Activated naive CD4-positive, alpha-beta T cell treated with anti-CD3 and anti-CD28 coated beads for 36 hours (primary cell): ENCODE measurements at regions not wholly inside any gene's neighbourhood (a gene's known extent, or its start where the extent isn't known, plus 50 kb on each side); places are given as distances from the start of the nearest gene placed in this dataset.

ENCODE experiments used
- CTCF ChIA-PET: fragments of 350-600 bp; sonication (Branson Sonifier 250); formaldehyde crosslinking; loops from one replicate; lab custom pipeline; 2021; ENCODE audit warnings: antibody characterized with exemption; lab: Charles Lee
- DNase-seq: peaks from one replicate; pipeline ENCODE4 v3.0.0-alpha.2; 2020
- H3K27ac Mint-ChIP-seq: one replicate; pipeline ENCODE4 v1.8.0; 2021; ENCODE audit warnings: mild to moderate bottlenecking, mixed read lengths
- H3K27me3 Mint-ChIP-seq: one replicate; pipeline ENCODE4 v1.8.0; 2021; ENCODE audit warnings: low read depth, mixed read lengths
- H3K36me3 Mint-ChIP-seq: one replicate; pipeline ENCODE4 v1.8.0; 2021; ENCODE audit warnings: low read depth, mixed read lengths
- H3K4me1 Mint-ChIP-seq: one replicate; pipeline ENCODE4 v1.8.0; 2021; ENCODE audit warnings: low read depth, mixed read lengths
- H3K4me3 Mint-ChIP-seq: one replicate; pipeline ENCODE4 v1.8.0; 2021; ENCODE audit warnings: mild to moderate bottlenecking, moderate library complexity, mixed read lengths
- H3K9me3 Mint-ChIP-seq: one replicate; pipeline ENCODE4 v1.8.0; 2021; ENCODE audit warnings: mixed read lengths
- intact Hi-C: fragments of 100-400 bp; cut with micrococcal nuclease; formaldehyde crosslinking; loops from one replicate; pipeline ENCODE4 v1.15.1; 2023

- Mint-ChIP-seq H3K4me3 (no peak overlapping the region), H3K4me1 (no peaks in the 10 kb centered on the region), H3K36me3 (no peaks in the 10 kb centered on the region), H3K27me3 (no peaks in the 10 kb centered on the region), H3K27ac (no peak overlapping the region), H3K9me3 (no peaks in the 10 kb centered on the region)
- CTCF ChIA-PET, result no interaction called here
- intact Hi-C loops, result no loop called here
- no peak for DNase-seq
These were observed 193.2 kb upstream of the MPHOSPH6 start for GRCh38 chr16:82363026-82363816.

GRCh38 chr16:82361885-82362284 lies 191.9 kb upstream of the MPHOSPH6 start:
- Mint-ChIP-seq H3K36me3 (no peaks in the 10 kb centered on the region), H3K9me3 (no peaks in the 10 kb centered on the region), H3K4me1 (no peaks in the 10 kb centered on the region), H3K4me3 (no peak overlapping the region), H3K27me3 (no peaks in the 10 kb centered on the region), H3K27ac (no peak overlapping the region)
- DNase-seq, result no peak
- CTCF ChIA-PET, result no interaction called here
- intact Hi-C loops, result no loop called here

GRCh38 chr16:82360024-82360783 lies 190.2 kb upstream of the MPHOSPH6 start:
- Mint-ChIP-seq H3K9me3 (no peaks in the 10 kb centered on the region), H3K4me3 (no peak overlapping the region), H3K27ac (no peak overlapping the region), H3K27me3 (no peaks in the 10 kb centered on the region), H3K36me3 (no peaks in the 10 kb centered on the region), H3K4me1 (no peaks in the 10 kb centered on the region)
- CTCF ChIA-PET, result no interaction called here
- intact Hi-C loops, result no loop called here
- no peak for DNase-seq

- DNase-seq, result no peak
- intact Hi-C loops, result no loop called here
- Mint-ChIP-seq H3K36me3 (no peaks in the 10 kb centered on the region), H3K4me1 (no peaks in the 10 kb centered on the region), H3K27ac (no peak overlapping the region), H3K9me3 (no peaks in the 10 kb centered on the region), H3K27me3 (no peaks in the 10 kb centered on the region), H3K4me3 (no peak overlapping the region)
- CTCF ChIA-PET, result no interaction called here
These were observed 188.7 kb upstream of the MPHOSPH6 start for GRCh38 chr16:82358606-82359221.

GRCh38 chr16:82358161-82358560 lies 188.1 kb upstream of the MPHOSPH6 start:
- Mint-ChIP-seq H3K27ac (no peak overlapping the region), H3K36me3 (no peaks in the 10 kb centered on the region), H3K27me3 (no peaks in the 10 kb centered on the region), H3K4me1 (no peaks in the 10 kb centered on the region), H3K9me3 (no peaks in the 10 kb centered on the region), H3K4me3 (no peak overlapping the region)
- intact Hi-C loops, result no loop called here
- no peak for DNase-seq
- CTCF ChIA-PET, result no interaction called here

- intact Hi-C loops, result no loop called here
- Mint-ChIP-seq H3K4me1 (no peaks in the 10 kb centered on the region), H3K27me3 (no peaks in the 10 kb centered on the region), H3K4me3 (no peak overlapping the region), H3K9me3 (no peaks in the 10 kb centered on the region), H3K27ac (no peak overlapping the region), H3K36me3 (no peaks in the 10 kb centered on the region)
- CTCF ChIA-PET, result no interaction called here
- DNase-seq, result no peak
These were observed 187.2 kb upstream of the MPHOSPH6 start for GRCh38 chr16:82357237-82357636.

GRCh38 chr16:82350560-82350959 lies 180.5 kb upstream of the MPHOSPH6 start:
- no peak overlapping the region for H3K4me3 Mint-ChIP-seq
- CTCF ChIA-PET, result interaction anchor here (0.7 to 1.1 kb wide), 2 partner anchors 106 to 1266 kb away, joined by 3 read pairs; no protein-coding TSS in a partner anchor
- no peaks in the 10 kb centered on the region for H3K36me3 Mint-ChIP-seq
- no peaks in the 10 kb centered on the region for H3K4me1 Mint-ChIP-seq
- no peaks in the 10 kb centered on the region for H3K9me3 Mint-ChIP-seq
- intact Hi-C loops, result no loop called here
- H3K27ac Mint-ChIP-seq, result no peak overlapping the region
- no peak for DNase-seq
- no peaks in the 10 kb centered on the region for H3K27me3 Mint-ChIP-seq

GRCh38 chr16:82345318-82345717 lies 175.3 kb upstream of the MPHOSPH6 start:
- DNase-seq, result no peak
- Mint-ChIP-seq H3K4me1 (no peaks in the 10 kb centered on the region), H3K9me3 (no peaks in the 10 kb centered on the region), H3K36me3 (no peaks in the 10 kb centered on the region), H3K27me3 (peaks cover 11% of the 10 kb centered on the region), H3K4me3 (no peak overlapping the region), H3K27ac (no peak overlapping the region)
- CTCF ChIA-PET, result interaction anchor here (1.3 to 1.9 kb wide), 2 partner anchors 8 to 82 kb away, joined by 6 read pairs; no protein-coding TSS in a partner anchor
- intact Hi-C loops, result no loop called here

- Mint-ChIP-seq H3K27ac (no peak overlapping the region), H3K9me3 (no peaks in the 10 kb centered on the region), H3K4me1 (no peaks in the 10 kb centered on the region), H3K36me3 (no peaks in the 10 kb centered on the region), H3K27me3 (peaks cover 14% of the 10 kb centered on the region), H3K4me3 (no peak overlapping the region)
- DNase-seq, result no peak
- intact Hi-C loops, result no loop called here
- CTCF ChIA-PET, result interaction anchor here (0.6 to 1.9 kb wide), 3 partner anchors 9 to 112 kb away, joined by 3 to 6 read pairs (median 6); no protein-coding TSS in a partner anchor
These were observed 174.1 kb upstream of the MPHOSPH6 start for GRCh38 chr16:82344157-82344556.

GRCh38 chr16:82341146-82341669 lies 171.2 kb upstream of the MPHOSPH6 start:
- intact Hi-C loops, result no loop called here
- Mint-ChIP-seq H3K4me1 (no peaks in the 10 kb centered on the region), H3K9me3 (no peaks in the 10 kb centered on the region), H3K4me3 (no peak overlapping the region), H3K36me3 (no peaks in the 10 kb centered on the region), H3K27me3 (peaks cover 24% of the 10 kb centered on the region), H3K27ac (no peak overlapping the region)
- DNase-seq, result no peak
- CTCF ChIA-PET, result interaction anchor here (1.0 kb wide), 1 partner anchor 10 kb away, joined by 3 read pairs; no protein-coding TSS in a partner anchor

- intact Hi-C loops, result no loop called here
- no peak for DNase-seq
- H3K9me3 Mint-ChIP-seq, result no peaks in the 10 kb centered on the region
- H3K27me3 Mint-ChIP-seq, result peaks cover 24% of the 10 kb centered on the region
- H3K27ac Mint-ChIP-seq, result no peak overlapping the region
- no peaks in the 10 kb centered on the region for H3K36me3 Mint-ChIP-seq
- no peak overlapping the region for H3K4me3 Mint-ChIP-seq
- CTCF ChIA-PET, result interaction anchor here (1.0 kb wide), 1 partner anchor 11 kb away, joined by 3 read pairs; no protein-coding TSS in a partner anchor
- H3K4me1 Mint-ChIP-seq, result no peaks in the 10 kb centered on the region
These were observed 170.5 kb upstream of the MPHOSPH6 start for GRCh38 chr16:82340531-82340930.

- intact Hi-C loops, result no loop called here
- no peaks in the 10 kb centered on the region for H3K36me3 Mint-ChIP-seq
- CTCF ChIA-PET, result no interaction called here
- no peaks in the 10 kb centered on the region for H3K9me3 Mint-ChIP-seq
- H3K4me1 Mint-ChIP-seq, result no peaks in the 10 kb centered on the region
- H3K4me3 Mint-ChIP-seq, result no peak overlapping the region
- peaks cover 17% of the 10 kb centered on the region for H3K27me3 Mint-ChIP-seq
- DNase-seq, result no peak
- H3K27ac Mint-ChIP-seq, result no peak overlapping the region
These were observed 167.3 kb upstream of the MPHOSPH6 start for GRCh38 chr16:82337355-82337754.
